Skin of body (tissue), 1 donor: ENCODE measurements at regions not wholly inside any gene's neighbourhood (a gene's known extent, or its start where the extent isn't known, plus 50 kb on each side); places are given as distances from the start of the nearest gene placed in this dataset.

ENCODE experiments used
- DNase-seq: peaks from one replicate; lab custom pipeline; 2025; lab: John Stamatoyannopoulos, UW

DNA sequence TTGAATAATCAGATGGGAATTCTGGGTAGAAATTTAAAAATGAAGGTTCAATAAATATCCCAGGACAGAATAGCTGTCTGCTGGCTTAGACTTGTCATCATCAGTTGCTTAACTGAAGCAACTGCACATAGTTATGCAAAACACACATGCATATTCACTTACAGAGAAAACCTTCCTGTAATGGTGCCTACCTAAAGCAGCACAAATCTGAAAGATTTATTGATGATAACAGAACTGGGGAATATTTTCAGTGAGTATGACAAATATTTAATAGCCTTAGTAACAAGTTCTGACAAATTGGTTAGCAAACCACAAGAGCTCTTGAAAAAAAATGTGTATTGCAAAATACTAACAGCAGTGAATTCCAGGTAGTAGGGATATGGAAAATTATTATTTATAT, 606.8 kb upstream of the BOD1L1 start:
- no peak for DNase-seq

DNA sequence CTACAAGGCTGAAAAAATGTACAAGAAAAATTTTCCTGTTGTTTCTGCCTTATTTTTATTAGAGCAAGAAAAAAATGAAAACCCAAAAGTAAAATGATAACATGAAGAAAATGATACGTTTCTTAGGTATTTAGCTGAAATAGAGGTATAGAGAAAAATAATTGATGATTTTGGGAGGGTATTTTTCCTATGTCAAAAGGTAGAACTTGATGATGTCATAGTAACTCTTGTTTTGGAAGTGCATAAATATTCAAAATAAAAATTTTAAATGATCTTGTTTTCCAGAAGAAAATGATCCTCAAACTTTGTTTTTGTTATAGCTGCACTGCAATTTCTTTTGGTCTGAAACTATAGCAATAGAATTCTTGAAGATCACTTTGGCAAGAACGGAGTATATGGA, 608.8 kb upstream of the BOD1L1 start:
- DNase-seq, result no peak

DNA sequence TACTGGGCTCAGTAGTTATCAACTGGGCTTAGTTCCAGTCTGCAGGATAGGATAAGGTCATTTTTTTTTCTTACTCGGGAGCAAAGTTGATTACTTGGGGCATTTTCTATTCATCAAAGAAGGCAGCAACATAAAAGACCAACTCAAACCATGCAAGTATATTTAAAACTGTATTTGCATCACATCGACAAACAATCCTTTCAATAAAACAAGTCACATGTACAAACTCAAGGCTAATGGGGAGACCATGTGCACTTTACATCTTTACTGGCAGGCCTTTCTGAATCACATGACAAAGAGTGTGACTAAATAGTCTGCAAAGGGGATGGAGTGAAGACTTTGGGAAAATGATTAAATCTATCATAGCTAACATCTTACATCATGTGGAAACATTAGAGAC, 610.4 kb upstream of the BOD1L1 start:
- DNase-seq, result no peak

DNA sequence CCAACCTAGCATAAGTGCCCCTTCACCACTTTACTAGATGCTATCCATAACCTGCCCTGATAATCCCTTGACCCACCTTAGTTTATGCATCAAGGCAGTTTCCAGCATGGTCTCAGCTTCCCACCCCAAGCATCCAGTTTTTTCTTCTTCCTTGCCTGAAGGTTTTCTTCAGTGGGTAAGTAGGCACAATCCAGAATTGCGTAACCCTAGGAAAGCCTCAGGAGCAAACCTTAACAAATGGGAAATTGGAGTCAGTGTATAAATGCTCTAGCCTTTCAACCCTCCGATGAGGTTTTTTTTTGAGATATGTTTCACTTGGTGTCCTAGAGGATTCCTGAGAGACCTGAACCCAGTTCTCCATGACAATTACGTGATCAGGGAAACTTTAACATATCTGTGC, 614.0 kb upstream of the BOD1L1 start:
- DNase-seq, result no peak

DNA sequence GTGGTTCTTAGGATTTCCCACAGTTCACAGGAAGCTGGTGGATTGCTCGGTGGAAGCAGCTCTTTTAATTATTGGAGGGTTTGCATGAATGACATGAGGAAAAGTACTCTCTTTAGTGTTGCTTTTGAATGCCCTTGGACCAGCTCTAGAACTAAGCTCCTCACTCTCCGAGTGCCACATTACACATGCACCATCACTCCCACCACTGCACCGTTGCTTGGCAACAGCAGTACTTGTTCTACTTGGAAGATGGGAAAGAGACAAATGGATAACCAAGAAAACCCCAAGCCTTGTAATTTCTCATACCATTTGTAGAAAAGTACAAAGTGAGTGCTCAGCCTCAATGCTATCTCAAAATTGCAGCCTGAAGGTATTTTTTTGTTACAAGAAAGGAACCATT, 620.2 kb upstream of the BOD1L1 start:
- no peak for DNase-seq

DNA sequence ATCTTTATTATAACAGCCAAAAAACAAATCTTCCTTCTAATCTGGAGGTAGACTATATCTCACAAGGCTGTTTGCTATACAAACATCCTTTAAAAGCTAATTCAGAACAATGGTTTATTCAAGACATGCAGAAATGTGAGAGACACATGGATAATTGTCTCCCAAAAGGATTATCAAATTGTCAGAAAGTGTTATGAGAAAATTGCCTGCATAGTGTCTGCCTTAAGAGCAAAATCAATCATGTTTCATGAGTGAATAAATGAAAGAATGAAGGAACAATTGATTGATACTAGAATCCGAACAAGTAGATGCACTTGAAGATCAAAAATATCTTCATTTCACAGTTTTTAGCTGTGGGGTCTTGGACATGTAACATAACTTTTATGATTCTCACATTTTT, 621.7 kb upstream of the BOD1L1 start:
- no peak for DNase-seq

DNA sequence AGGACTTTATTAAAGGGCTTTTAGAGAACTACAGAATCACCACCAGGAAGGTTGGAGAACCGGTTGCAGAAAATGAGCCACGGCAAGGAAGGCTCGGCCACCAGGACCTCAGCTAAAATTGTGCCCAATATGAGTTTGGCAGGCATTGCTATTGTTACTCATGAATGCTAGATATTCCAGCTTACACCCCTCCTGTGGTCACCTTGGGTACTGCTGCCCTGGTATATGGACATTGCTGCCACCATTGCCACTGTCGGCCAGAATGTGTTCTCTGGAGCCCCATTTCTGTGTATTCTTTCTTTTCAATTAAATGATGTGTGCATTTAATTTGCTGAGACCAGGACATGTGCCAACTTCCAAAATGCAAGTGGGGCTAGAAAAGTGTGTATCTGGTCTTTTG, 626.7 kb upstream of the BOD1L1 start:
- no peak for DNase-seq

DNA sequence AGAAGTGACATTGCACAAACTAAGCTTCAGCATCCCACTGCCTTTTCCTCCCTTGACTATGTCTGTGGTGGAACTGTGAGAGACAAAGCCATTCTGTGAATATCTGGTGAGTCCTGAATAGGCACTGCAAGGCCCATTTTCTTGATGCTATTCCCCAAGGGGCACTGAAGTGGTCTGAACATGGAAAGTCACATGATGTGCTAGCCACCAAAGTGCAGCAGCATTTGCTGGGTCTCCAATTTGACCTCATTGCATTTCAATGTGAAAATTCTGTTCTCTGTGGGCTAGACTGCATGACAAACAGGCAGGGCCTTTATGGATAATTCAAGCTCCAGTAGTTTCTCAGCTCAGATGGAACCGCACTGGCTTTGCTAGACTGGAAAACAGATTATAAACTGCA, 627.4 kb upstream of the BOD1L1 start:
- no peak for DNase-seq

DNA sequence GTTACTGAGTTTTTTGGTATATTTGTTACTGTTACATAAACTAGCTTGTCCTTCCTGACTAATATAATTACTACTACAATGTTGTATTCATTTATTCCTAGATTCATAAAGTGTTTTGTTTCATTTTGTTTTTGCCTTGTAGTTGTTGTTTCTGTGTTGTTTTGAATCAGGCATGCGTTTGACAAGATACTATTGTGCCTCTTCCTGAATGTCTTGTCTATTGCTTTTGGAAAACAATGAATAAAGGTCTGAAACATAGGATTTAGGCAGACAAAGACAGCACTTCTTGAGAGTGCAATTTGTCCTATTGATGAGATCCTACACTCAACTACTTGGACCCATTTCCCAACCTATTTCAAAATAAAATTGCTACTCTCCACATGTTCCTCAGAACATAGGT, 630.4 kb upstream of the BOD1L1 start:
- DNase-seq, result no peak

DNA sequence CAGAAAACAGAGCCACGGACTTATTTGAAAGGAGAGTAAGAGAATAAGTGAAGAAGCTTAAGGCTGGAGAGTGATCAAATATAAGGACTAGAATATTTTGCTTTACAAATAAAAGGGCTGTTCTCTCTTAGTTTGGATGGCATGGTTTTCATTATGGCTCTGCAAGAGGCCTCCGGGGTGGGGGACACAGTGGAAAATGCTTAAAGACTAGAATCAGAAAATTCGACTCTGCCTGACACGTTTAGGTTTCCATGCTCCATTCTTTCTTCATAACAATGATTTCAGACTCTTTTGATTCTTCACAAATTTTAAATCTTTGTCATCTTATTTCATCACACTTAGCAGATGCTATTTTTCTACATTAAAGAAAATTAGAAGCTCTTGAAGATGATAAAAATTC, 632.4 kb upstream of the BOD1L1 start:
- no peak for DNase-seq

DNA sequence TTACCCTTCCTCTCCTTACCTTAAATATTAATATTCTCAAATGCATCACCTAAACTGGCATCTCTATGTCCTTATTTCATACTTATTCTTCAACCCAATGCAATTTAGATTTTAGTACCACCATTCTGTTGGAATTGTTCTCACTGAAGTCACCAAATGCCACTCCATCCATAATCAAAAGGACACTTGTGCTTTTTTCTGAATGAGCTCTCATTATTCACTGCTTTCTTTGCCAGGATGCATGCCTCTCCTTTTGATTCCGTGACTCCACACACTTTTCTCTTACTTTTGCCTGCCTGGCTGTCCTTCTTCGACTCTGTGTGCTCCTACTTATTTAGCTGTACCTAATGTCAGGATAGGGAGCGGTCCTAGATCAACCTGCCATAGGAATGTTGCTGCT, 633.1 kb upstream of the BOD1L1 start:
- DNase-seq, result no peak

DNA sequence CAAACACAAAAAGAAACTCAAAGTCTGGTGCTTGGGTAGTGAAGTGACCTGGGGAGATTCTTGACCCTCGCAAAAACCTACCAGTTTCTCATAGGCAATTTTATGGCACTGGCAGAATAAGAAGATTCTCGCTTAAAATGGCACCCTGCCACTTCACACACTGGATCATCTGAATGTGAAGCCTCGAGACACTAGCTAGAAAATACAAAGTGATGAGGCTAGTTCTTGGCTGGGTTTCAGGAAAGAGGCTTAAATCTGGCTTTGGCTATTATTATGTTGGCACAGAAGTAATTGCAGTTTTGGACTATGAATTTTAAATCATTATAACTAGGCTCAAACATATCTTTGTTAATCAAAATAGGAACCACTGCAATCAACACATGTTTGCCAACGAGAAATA, 634.7 kb upstream of the BOD1L1 start:
- no peak for DNase-seq

DNA sequence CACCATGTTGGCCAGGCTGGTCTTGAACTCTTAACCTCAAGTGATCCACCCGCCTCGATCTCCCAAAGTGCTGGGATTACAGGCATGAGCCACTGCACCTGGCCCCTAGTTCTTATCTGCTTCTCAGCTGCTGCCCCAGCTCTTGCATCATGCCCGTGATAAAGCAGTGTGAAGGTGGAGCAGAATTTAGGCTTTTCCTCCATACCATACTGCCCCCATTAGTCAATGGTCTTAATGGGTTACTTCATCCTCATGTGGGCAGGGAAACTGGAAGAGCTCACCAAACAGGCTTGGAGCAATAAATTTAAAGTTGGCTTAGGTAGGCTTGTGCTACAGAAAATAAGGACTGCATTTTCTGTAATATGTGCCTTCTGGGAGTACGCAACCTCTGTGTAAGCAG, 636.9 kb upstream of the BOD1L1 start:
- DNase-seq, result no peak

DNA sequence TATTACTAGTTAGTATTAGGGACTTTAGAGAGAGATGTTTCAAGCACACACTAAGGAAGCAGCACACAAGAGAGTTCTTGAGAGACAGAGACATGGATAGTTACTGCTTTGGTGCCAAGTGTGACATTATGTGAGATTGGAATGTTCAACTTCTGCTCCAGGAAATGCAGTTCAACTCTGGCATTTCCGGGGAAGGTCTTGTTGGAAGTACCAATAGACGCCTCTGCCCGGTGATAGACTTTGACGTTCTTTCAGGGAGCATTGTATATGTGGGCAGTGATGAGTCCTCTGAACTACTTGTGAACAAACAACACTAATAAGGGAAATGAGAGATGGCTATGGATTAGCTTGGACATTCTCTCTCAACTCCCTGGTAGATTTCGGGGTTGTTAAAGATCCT, 638.1 kb upstream of the BOD1L1 start:
- DNase-seq, result no peak

DNA sequence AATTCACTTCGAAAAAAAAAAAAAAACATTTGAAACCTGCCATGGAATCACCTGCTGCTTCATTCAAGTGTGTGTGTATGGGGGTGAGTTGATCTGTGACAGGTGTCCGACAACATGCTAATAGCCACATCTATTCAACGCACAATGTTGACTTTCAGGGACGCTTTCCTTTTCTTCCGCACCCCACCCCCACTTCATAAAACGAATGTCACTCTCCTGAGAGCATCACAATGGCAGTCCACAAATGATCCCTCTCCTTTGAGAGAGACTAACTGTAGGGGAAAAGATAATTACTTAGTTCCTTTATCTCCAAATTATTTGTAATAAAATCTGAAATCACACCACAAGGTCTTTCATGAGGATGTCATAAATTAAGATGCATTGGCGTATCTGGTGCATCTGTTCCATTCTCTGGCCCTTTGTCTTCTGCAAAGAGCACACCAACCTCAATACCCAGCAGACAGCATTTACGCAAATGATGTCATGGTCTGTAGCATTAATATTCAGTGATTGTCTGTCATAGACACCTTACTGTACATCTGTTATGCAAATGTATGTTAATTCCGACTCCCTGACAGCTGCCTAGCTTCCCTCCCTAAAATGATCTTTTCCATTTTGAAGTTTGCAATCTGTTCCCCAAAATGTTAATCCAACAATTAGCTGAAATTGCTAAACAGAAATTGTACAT, 640.0 kb upstream of the BOD1L1 start:
- DNase-seq, result no peak

DNA sequence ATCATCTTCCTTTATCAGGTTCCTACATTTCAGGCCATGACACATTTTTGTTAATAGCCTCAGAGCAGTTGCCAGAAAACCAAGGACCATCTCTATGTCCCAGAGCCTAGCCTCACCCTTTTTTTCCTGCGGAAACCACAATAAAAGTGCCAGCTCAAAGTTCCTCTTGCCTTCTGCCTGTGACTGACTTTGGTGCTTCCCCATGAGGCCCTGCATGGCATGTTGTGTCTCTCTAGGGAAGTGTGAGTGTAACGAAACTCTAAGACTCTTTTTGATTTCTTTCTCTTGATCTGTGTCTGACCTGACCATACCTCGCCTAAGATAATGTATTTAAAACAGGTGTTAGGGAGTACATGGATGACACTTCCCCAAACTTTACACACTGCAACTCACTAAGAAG, 642.3 kb upstream of the BOD1L1 start:
- no peak for DNase-seq

DNA sequence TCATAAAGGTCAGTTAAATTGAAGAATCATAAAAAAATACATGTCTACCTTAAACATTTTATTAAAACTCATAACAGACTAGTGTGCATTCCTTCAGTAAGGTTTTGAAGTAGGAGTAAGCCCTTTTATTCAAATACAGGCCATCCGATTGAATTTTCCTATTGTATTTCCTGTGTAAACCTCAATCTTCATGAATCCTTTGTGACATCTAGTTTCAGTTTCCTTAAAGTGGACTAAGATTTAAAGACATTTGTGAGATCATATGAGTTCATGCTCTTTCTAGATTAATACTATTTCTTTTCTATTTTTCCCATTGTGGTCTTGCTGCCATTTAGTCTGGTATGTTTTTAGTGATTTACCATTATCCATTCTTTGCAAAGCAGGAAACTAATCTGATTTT, 644.7 kb upstream of the BOD1L1 start:
- no peak for DNase-seq

DNA sequence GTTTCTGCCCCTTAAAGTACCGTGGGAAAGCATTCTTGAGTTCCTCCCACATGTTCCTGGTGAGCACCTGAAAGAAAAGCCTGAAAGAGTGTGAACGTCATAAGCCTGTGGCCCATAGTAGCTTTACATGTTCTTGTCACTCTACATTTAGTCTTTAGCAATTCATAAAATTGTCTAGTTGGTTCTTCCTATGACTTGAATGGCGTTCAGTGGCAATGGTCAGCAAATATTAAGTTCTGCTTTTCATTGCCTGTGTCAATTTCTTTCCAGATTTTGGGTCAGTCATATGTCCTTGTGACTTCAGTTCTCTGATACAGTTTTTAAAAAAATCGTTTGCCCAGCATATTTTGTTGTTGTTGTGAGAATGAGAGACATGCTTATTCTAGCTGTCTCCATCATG, 650.0 kb upstream of the BOD1L1 start:
- DNase-seq, result no peak

DNA sequence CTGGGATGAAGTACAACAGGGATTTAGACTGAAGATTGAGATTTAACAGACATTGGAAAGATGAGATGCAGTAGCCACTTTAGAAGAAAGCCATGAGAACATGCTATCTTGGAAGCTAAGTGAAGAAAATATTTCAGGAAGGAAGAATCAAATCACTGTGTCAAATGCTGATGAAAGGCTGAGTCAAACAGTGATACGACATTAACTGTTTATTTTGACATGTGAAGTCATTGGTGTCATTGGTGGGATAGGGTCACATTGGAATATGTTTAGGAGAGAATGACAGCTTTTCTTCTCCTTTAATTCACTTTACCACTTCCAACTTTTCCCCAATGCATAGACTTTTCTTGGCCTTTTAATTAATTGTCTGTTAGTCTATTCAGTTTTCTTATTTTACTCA, 653.0 kb upstream of the BOD1L1 start:
- DNase-seq, result no peak

DNA sequence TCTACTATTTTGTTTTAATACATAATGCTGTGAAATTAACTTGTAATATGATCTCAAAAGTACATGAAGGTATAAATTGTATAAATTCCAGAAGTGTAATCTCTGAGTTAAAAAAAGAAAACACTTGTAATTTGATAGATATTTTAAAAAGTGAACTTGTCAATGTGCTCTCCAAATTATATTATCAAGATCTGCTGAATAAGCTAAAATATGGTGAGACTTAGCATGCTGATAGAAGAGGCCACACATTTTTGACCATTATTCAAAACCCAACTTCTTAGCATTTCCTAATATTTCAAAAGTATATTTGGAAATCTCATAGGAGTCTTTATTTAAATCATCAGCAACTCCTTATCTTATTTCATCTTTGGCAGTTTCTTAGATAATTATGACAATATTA, 657.1 kb upstream of the BOD1L1 start:
- DNase-seq, result no peak

DNA sequence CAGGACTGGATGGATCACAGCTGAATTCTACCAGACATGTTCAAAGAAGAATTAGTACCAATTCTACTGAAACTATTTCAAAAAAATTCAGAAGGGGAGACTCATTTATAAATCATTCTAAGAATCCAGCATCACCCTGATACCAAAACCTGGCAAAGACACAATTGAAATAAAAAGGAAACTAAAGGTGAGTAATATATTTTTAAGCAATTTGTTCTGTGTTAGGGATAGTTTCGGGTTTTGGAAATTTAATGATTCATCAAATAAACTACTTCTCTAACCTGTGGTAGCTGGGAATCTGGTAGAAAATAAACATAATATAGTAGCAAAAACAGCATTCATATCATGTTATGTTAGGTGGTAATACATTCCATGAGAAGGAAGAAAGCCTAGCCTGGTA, 662.2 kb upstream of the BOD1L1 start:
- DNase-seq, result no peak

DNA sequence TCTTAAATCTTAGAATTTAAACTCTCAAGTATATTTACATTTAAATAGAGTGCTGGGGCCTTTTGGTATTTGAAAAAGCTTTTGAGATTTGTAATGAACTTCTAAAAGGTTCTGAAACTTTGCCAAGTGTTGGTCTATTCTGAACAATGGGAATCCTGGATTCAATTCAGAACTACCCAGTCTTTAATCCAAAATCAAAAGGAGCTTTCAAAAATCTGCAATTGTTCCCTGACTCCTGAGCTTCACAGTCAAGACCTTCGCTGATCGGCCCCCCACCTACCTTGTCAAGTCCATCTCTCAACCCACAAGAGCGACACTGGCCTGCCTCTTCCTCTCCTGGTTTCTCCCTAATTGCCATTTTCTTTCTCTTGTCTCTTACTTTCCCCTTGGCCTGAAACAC, 666.1 kb upstream of the BOD1L1 start:
- no peak for DNase-seq

DNA sequence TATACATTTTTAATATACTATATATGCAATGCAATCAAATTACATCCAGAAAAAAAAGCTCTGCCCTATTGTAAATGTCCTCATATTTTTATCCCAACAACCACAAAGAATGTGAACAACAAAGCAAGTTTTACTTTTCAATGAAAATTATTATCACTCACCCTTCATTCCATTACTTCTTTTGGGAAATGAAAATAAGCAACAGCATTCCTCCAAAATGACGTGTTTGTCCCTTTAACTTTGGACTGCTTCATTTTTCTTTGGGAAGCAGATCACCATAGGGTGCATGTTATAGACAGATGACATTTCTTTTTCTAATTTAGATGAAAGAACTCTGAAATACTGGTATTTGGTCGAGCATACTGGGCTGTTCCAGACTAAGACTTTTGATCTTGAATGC, 667.1 kb upstream of the BOD1L1 start:
- no peak for DNase-seq

DNA sequence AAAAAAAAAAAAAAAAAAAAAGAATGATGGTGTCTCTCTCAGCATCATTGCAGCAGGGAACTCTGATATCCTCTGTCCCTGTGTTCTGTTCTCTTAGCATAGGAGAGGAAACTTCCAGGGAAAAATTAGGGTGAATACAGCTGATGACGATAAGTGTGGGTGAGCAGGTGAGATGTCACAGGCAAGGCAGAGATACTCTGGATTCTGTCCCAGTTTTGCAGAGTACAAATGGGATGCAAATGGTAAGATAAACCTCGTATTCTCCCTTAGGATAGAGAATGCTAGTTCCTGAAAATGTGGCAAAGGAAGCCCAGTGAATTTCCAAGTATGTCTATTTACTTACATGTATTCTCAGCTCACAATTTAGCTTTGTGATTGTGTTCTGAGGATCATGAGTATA, 671.6 kb upstream of the BOD1L1 start:
- DNase-seq, result no peak
